ENCODE measurements at regions not wholly inside any gene's neighbourhood (a gene's known extent, or its start where the extent isn't known, plus 50 kb on each side); places are given as distances from the start of the nearest gene placed in this dataset.

GRCh38 chr6:20325641-20326421 lies 75.8 kb upstream of the E2F3 start:
- H2AFZ ChIP-seq (ENCODE audit: control insufficient read depth, low read length) = no peak overlapping the region
- no peak for TF ChIP-seq CTCF (optimal IDR thresholded peaks at IDR 0.05 in 1 of 3, IDR thresholded peaks at IDR 0.05 in 1 of 3, conservative IDR thresholded peaks at IDR 0.05 in 1 of 3; ENCODE audit: extremely low read depth in 1 of 3, insufficient read depth in 2 of 3, low read length in 3 of 3)
- no peak for TF ChIP-seq EZH2 (IDR thresholded peaks at IDR 0.05; ENCODE audit: low read length)
- FAIRE-seq (no peak), DNase-seq (ENCODE audit: low read depth, low spot score) (no peak)
- H3K27ac ChIP-seq (ENCODE audit: control insufficient read depth, insufficient read depth, low read length) = no peak overlapping the region
- H4K20me1 ChIP-seq (ENCODE audit: control insufficient read depth, extremely low read depth, insufficient read depth, low read length) = no peaks in the 10 kb centered on the region
- no peaks in the 10 kb centered on the region for H3K27me3 ChIP-seq (ENCODE audit: control insufficient read depth, extremely low read depth, insufficient read depth, low read length)
- no peaks in the 10 kb centered on the region for H3K4me1 ChIP-seq (ENCODE audit: control insufficient read depth, extremely low read depth, insufficient read depth, low read length)
- no peaks in the 10 kb centered on the region for H3K79me2 ChIP-seq (ENCODE audit: control insufficient read depth, insufficient read depth, low read length)
- H3K9ac ChIP-seq (ENCODE audit: control insufficient read depth, extremely low read depth, insufficient read depth, low read length) = no peak overlapping the region
- no peaks in the 10 kb centered on the region for H3K36me3 ChIP-seq (ENCODE audit: control insufficient read depth in 2 of 2, extremely low read depth in 1 of 2, insufficient read depth in 2 of 2, low read length in 2 of 2)
- H3K9me1 ChIP-seq (ENCODE audit: control insufficient read depth, extremely low read depth, insufficient read depth, low read length) = no peaks in the 10 kb centered on the region
- no peak overlapping the region for H3K4me3 ChIP-seq (ENCODE audit: control insufficient read depth in 2 of 3, extremely low read depth in 1 of 3, insufficient read depth in 2 of 3, low read depth in 1 of 3, low read length in 3 of 3)
- H3K4me2 ChIP-seq (ENCODE audit: control insufficient read depth, extremely low read depth, insufficient read depth, low read depth, low read length) = no peak overlapping the region
- dilution Hi-C loops (cut with MboI; ENCODE audit: extremely low pct_ligation_motif_present, low sequenced_read_pairs) = no loop called here
- H3K9me3 ChIP-seq (ENCODE audit: control insufficient read depth, low read depth, low read length) = no peaks in the 10 kb centered on the region

DNA sequence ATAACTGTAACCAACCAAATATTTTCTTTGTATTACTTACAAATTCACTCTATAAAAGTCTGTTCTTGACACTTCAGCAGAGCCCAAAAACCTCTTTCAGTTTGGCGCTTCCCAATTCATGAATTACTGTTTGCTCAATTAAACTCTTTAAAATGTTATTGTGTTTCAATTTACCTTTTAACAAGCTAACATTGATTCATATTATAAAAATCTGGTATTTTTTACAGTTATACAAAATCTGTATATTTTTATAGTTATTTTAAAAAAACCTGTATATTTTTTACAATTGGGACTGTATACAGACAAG lies 75.3 kb upstream of the E2F3 start:
- Histone ChIP-seq H4K20me1 (ENCODE audit: control insufficient read depth, extremely low read depth, insufficient read depth, low read length) (no peaks in the 10 kb centered on the region), H2AFZ (ENCODE audit: control insufficient read depth, low read length) (no peak overlapping the region), H3K4me3 (ENCODE audit: control insufficient read depth in 2 of 3, extremely low read depth in 1 of 3, insufficient read depth in 2 of 3, low read depth in 1 of 3, low read length in 3 of 3) (no peak overlapping the region), H3K4me2 (ENCODE audit: control insufficient read depth, extremely low read depth, insufficient read depth, low read depth, low read length) (no peak overlapping the region), H3K79me2 (ENCODE audit: control insufficient read depth, insufficient read depth, low read length) (no peaks in the 10 kb centered on the region), H3K4me1 (ENCODE audit: control insufficient read depth, extremely low read depth, insufficient read depth, low read length) (no peaks in the 10 kb centered on the region), H3K9ac (ENCODE audit: control insufficient read depth, extremely low read depth, insufficient read depth, low read length) (no peak overlapping the region), H3K9me1 (ENCODE audit: control insufficient read depth, extremely low read depth, insufficient read depth, low read length) (no peaks in the 10 kb centered on the region), H3K27ac (ENCODE audit: control insufficient read depth, insufficient read depth, low read length) (no peak overlapping the region), H3K9me3 (ENCODE audit: control insufficient read depth, low read depth, low read length) (no peaks in the 10 kb centered on the region), H3K27me3 (ENCODE audit: control insufficient read depth, extremely low read depth, insufficient read depth, low read length) (no peaks in the 10 kb centered on the region), H3K36me3 (ENCODE audit: control insufficient read depth in 2 of 2, extremely low read depth in 1 of 2, insufficient read depth in 2 of 2, low read length in 2 of 2) (no peaks in the 10 kb centered on the region)
- dilution Hi-C loops (cut with MboI; ENCODE audit: extremely low pct_ligation_motif_present, low sequenced_read_pairs) = no loop called here
- FAIRE-seq (no peak), DNase-seq (ENCODE audit: low read depth, low spot score) (no peak)
- TF ChIP-seq CTCF (optimal IDR thresholded peaks at IDR 0.05 in 1 of 3, IDR thresholded peaks at IDR 0.05 in 1 of 3, conservative IDR thresholded peaks at IDR 0.05 in 1 of 3; ENCODE audit: extremely low read depth in 1 of 3, insufficient read depth in 2 of 3, low read length in 3 of 3) (no peak), EZH2 (IDR thresholded peaks at IDR 0.05; ENCODE audit: low read length) (no peak)
